ENCODE measurements at regions not wholly inside any gene's neighbourhood (a gene's known extent, or its start where the extent isn't known, plus 50 kb on each side); places are given as distances from the start of the nearest gene placed in this dataset.
"Not testable (repeated sequence)": the region's sequence is repeated elsewhere in the genome, so short reads cannot be mapped to it uniquely, and the experiment has no call there.

GRCh38 chr12:92244036-92244435 is 98.4 kb upstream of the BTG1 start:
- no peak for DNase-seq

GRCh38 chr12:92242907-92243306 is 97.3 kb upstream of the BTG1 start:
- no peak for DNase-seq

- DNase-seq: no peak
Observed at GRCh38 chr12:92237762-92238523, 92.3 kb upstream of the BTG1 start.

- DNase-seq: no peak
Observed at GRCh38 chr12:92237262-92237661, 91.6 kb upstream of the BTG1 start.

- no peak for DNase-seq
Observed at GRCh38 chr12:92235703-92236472, 90.2 kb upstream of the BTG1 start.

- DNase-seq: no peak
Observed at GRCh38 chr12:92234533-92234932, 88.9 kb upstream of the BTG1 start.

GRCh38 chr12:92233346-92234015 is 87.8 kb upstream of the BTG1 start:
- DNase-seq: no peak

- not testable (repeated sequence) for DNase-seq
Observed at GRCh38 chr12:92232371-92232932, 86.8 kb upstream of the BTG1 start.

- not testable (repeated sequence) for DNase-seq
Observed at GRCh38 chr12:92231945-92232344, 86.3 kb upstream of the BTG1 start.

GRCh38 chr12:92231532-92231931 is 85.9 kb upstream of the BTG1 start:
- DNase-seq: not testable (repeated sequence)

- DNase-seq: no peak
Observed at GRCh38 chr12:92229381-92229780, 83.7 kb upstream of the BTG1 start.

GRCh38 chr12:92226961-92227360 is 81.3 kb upstream of the BTG1 start:
- no peak for DNase-seq

GRCh38 chr12:92226071-92226661 is 80.5 kb upstream of the BTG1 start:
- no peak for DNase-seq

GRCh38 chr12:92224685-92225331 is 79.2 kb upstream of the BTG1 start:
- no peak for DNase-seq

- DNase-seq: no peak
Observed at GRCh38 chr12:92223481-92223880, 77.8 kb upstream of the BTG1 start.

- DNase-seq: no peak
Observed at GRCh38 chr12:92221656-92222315, 76.1 kb upstream of the BTG1 start.

GRCh38 chr12:92218394-92219077 is 72.9 kb upstream of the BTG1 start:
- no peak for DNase-seq

GRCh38 chr12:92216092-92216491 is 70.4 kb upstream of the BTG1 start:
- DNase-seq: no peak

GRCh38 chr12:92215358-92215757 is 69.7 kb upstream of the BTG1 start:
- DNase-seq: no peak

- DNase-seq: no peak
Observed at GRCh38 chr12:92213166-92213565, 67.5 kb upstream of the BTG1 start.

GRCh38 chr12:92210071-92210470 is 64.4 kb upstream of the BTG1 start:
- peak in 1 of 2 donors; percentile 30 for DNase-seq

All from CD4-positive, alpha-beta T cell treated with Interferon alpha-2 for 1 hour (primary cell).